ENCODE measurements at regions not wholly inside any gene's neighbourhood (a gene's known extent, or its start where the extent isn't known, plus 50 kb on each side); places are given as distances from the start of the nearest gene placed in this dataset.
A peak's percentile ranks its signal among the peaks of the same experiment; 100 is the strongest.

DNA sequence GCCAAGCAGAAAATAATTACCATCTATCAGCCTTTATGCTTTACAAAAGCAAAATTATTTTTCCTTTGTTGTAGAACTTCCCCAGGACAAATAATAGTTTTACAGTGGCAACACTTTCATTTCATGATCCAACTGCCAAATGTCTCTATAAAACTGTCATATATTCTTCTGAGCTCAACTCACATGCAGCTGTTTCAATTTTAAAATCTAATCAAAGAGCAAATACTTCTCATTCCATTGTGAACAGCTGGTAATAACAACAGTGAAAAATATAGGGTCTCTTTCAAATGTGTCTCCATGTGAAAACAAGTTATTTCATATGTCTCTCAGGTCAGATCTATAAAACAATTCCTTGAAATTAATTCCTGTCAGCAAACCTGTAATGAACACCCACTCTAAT, 270.6 kb upstream of the SLC7A11 start:
- TF ChIP-seq, protein P1, sequence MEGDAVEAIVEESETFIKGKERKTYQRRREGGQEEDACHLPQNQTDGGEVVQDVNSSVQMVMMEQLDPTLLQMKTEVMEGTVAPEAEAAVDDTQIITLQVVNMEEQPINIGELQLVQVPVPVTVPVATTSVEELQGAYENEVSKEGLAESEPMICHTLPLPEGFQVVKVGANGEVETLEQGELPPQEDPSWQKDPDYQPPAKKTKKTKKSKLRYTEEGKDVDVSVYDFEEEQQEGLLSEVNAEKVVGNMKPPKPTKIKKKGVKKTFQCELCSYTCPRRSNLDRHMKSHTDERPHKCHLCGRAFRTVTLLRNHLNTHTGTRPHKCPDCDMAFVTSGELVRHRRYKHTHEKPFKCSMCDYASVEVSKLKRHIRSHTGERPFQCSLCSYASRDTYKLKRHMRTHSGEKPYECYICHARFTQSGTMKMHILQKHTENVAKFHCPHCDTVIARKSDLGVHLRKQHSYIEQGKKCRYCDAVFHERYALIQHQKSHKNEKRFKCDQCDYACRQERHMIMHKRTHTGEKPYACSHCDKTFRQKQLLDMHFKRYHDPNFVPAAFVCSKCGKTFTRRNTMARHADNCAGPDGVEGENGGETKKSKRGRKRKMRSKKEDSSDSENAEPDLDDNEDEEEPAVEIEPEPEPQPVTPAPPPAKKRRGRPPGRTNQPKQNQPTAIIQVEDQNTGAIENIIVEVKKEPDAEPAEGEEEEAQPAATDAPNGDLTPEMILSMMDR (IDR thresholded peaks at IDR 0.05; ENCODE audit: insufficient read depth, low read depth, low read length, missing control alignments) = no peak
- H3K4me3 ChIP-seq (ENCODE audit: low read depth, low read length) = no peak overlapping the region
- no peak for DNase-seq (ENCODE audit: low read depth)

GRCh38 chr4:138510053-138510452, 267.9 kb upstream of the SLC7A11 start:
- TF ChIP-seq, protein P1 (IDR thresholded peaks at IDR 0.05; ENCODE audit: insufficient read depth, low read depth, low read length, missing control alignments) = no peak
- DNase-seq (ENCODE audit: low read depth) = no peak

DNA sequence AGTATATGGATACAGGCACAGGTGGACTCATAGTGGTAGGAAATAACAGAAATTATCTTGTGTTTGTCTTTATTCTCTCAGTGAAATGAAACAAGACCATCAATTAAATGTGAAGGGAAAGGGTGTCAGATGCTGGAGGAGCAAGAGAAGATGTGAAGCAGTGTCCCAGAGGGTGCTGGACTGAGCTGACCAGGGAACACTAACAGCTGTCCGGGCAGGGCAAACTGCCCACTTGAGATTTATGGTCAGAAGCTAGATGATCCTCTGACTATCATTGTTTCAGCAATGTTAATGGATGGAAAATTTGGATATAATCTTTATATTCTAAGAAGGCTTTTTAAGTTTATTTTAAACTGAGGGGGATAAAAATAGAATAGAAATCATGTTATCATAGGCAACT, 267.2 kb upstream of the SLC7A11 start:
- H3K4me3 ChIP-seq (ENCODE audit: low read depth, low read length) = no peak overlapping the region
- DNase-seq (ENCODE audit: low read depth) = no peak
- TF ChIP-seq, protein P1 (IDR thresholded peaks at IDR 0.05; ENCODE audit: insufficient read depth, low read depth, low read length, missing control alignments) = no peak

More at GRCh38 chr4:138510053-138510452, 267.9 kb upstream of the SLC7A11 start:
- H3K4me3 ChIP-seq (ENCODE audit: low read depth, low read length) = no peak overlapping the region

DNA sequence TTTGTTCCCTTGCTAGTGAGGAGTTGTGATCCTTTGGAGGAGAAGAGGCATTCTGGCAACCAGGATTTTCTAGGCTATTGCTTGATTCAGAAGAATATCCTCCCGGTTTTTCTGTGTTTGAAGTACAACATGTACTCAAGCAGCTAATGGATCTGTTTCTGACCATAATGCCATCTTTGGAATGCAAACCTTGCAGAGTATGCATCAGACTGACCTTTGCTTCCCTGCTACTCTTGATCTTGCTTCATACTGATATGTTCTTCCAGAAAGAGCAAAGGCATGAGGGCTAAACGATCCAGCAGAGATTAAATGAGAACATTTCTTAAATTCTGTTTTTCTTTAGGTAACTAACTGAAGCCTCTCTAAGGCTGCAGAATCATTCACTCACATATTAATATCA, 265.4 kb upstream of the SLC7A11 start:
- TF ChIP-seq, protein P1 (IDR thresholded peaks at IDR 0.05; ENCODE audit: insufficient read depth, low read depth, low read length, missing control alignments) = no peak
- no peak overlapping the region for H3K4me3 ChIP-seq (ENCODE audit: low read depth, low read length)
- DNase-seq (ENCODE audit: low read depth) = no peak

- TF ChIP-seq, protein P1 (IDR thresholded peaks at IDR 0.05; ENCODE audit: insufficient read depth, low read depth, low read length, missing control alignments) = no peak
- no peak for DNase-seq (ENCODE audit: low read depth)
- no peak overlapping the region for H3K4me3 ChIP-seq (ENCODE audit: low read depth, low read length)
These were observed 259.5 kb upstream of the SLC7A11 start for GRCh38 chr4:138501614-138502013.

- TF ChIP-seq, protein P1 (IDR thresholded peaks at IDR 0.05; ENCODE audit: insufficient read depth, low read depth, low read length, missing control alignments) = no peak
- no peak overlapping the region for H3K4me3 ChIP-seq (ENCODE audit: low read depth, low read length)
- DNase-seq (ENCODE audit: low read depth) = no peak
These were observed 258.7 kb upstream of the SLC7A11 start for GRCh38 chr4:138500869-138501268.

- DNase-seq (ENCODE audit: low read depth) = peak; percentile 22
- no peak overlapping the region for H3K4me3 ChIP-seq (ENCODE audit: low read depth, low read length)
- TF ChIP-seq, protein P1 (IDR thresholded peaks at IDR 0.05; ENCODE audit: insufficient read depth, low read depth, low read length, missing control alignments) = no peak
These were observed 257.5 kb upstream of the SLC7A11 start for GRCh38 chr4:138499627-138500026.
